Astrocyte of the cerebellum (primary cell): ENCODE measurements at regions not wholly inside any gene's neighbourhood (a gene's known extent, or its start where the extent isn't known, plus 50 kb on each side); places are given as distances from the start of the nearest gene placed in this dataset.
"Not testable (repeated sequence)": the region's sequence is repeated elsewhere in the genome, so short reads cannot be mapped to it uniquely, and the experiment has no call there.

Experiments
- DNase-seq: peaks from one replicate; pipeline ENCODE4 v3.0.0-alpha.2; 2011; ENCODE audit warnings: low read depth
- H3K4me3 ChIP-seq: 2 replicates; pipeline ENCODE4 v1.5.1; 2011; ENCODE audit warnings: mild to moderate bottlenecking, low read depth, low read length, moderate library complexity
- in situ Hi-C: cut with HindIII; loops from 2 replicates; pipeline ENCODE4 v1.10.0; 2017; ENCODE audit warnings: low sequenced_read_pairs
- TF ChIP-seq, protein P1 (sequence below): IDR thresholded peaks from 2 replicates; pipeline ENCODE4 v1.5.1; 2012; ENCODE audit warnings: low read length, low read depth, moderate library complexity, mild to moderate bottlenecking; ENCODE audit errors: missing control alignments

DNA sequence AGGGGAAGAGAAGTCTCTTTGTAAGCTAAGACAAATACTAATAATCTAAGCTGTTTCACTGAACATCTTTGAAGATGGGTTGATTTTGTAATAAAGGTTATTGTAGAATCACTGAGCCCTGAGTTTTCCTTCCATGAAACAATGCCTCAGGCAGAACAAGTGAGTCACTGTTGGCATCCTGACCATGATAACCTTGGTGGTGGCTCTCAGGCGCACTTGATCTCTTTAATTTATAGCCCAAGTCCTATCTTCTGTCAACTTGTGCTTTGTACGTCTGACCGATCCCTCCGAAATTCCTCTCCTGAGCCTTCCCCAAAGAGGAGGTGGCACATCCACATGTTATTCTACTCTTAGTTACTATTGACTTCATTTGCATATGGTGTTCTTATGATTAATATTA is 812.9 kb downstream of the REEP3 start:
- in situ Hi-C loops: no loop called here
- no peak overlapping the region for H3K4me3 ChIP-seq
- TF ChIP-seq, protein P1, sequence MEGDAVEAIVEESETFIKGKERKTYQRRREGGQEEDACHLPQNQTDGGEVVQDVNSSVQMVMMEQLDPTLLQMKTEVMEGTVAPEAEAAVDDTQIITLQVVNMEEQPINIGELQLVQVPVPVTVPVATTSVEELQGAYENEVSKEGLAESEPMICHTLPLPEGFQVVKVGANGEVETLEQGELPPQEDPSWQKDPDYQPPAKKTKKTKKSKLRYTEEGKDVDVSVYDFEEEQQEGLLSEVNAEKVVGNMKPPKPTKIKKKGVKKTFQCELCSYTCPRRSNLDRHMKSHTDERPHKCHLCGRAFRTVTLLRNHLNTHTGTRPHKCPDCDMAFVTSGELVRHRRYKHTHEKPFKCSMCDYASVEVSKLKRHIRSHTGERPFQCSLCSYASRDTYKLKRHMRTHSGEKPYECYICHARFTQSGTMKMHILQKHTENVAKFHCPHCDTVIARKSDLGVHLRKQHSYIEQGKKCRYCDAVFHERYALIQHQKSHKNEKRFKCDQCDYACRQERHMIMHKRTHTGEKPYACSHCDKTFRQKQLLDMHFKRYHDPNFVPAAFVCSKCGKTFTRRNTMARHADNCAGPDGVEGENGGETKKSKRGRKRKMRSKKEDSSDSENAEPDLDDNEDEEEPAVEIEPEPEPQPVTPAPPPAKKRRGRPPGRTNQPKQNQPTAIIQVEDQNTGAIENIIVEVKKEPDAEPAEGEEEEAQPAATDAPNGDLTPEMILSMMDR: no peak
- DNase-seq: no peak

DNA sequence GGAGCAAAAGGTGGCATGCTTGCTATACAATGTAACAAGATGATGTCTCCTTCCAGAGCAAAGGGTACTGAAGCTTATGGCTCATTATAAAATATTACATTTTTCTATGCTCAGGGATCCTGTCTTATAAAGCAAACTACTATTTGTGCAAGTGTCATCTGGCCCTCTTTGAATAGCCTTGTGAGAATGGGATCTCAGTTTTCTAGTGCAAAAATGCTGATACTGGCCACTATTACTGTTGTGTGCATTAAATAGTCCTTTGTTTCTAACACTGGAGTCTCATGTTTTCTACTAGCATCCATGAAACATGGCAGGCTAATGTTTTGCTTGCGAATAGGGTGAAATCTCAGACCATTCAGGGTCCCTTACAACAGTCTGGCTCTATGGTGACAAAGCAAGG is 823.0 kb downstream of the REEP3 start:
- in situ Hi-C loops: no loop called here
- no peak overlapping the region for H3K4me3 ChIP-seq
- no peak for DNase-seq
- TF ChIP-seq, protein P1: no peak

DNA sequence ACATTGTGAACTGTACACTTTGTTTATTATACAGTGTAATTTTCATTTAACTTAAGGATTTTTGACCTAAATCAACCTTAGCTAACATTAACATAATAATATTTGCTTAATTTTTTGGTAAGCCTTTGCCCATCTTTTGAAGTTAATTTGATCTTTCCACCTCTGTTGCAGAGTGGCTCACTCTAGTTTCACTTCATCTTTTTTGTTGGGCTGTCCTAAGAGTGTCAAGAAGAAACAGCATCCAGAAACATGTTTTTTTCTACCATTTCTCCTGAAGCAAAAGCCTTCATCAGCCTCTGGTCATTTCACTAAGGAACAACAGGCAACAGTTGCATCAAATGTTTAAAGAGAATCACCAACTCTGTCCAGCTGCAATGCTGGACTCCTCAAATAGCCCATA is 824.7 kb downstream of the REEP3 start:
- no peak overlapping the region for H3K4me3 ChIP-seq
- DNase-seq: no peak
- TF ChIP-seq, protein P1: no peak
- in situ Hi-C loops: no loop called here

DNA sequence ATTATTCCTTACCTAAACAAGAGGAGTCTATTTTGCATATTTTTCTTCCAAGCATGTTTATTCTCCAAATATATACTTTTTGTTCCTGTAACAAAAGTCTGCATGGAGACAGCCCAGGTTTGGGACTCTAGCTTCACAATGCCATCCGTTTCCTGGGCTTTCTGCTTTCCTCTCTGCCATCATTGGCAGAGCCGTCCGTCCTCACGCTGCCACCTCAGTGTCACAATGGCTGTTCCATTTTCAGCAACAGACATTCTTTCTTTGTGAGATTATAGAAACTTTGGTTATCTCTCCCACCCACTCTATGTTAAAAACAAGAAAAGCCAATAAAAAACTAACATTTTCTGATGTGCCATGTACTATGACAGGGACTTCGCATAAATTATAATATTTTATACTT is 825.2 kb downstream of the REEP3 start:
- H3K4me3 ChIP-seq: no peak overlapping the region
- TF ChIP-seq, protein P1: no peak

DNA sequence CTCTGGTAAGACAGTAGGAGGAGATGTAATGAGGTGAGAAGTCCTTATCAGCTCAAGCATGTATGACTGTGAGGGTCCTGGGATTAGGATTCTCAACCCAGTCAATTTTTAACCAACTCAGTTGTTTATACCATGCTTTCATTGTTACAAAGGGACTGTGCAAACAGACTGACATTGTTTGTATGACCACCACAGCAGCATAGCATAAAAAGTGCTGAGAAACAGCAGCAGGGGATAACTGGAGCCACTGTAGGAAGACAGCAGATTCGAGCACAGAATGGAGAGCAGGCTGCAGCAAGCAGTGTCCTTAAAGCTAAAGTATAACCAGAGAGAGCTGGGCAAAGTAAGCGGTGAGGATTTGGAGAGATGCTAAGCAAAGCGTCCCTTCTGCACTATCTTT is 829.5 kb downstream of the REEP3 start:
- no peak overlapping the region for H3K4me3 ChIP-seq
- TF ChIP-seq, protein P1: no peak
- DNase-seq: no peak
- in situ Hi-C loops: no loop called here

More for the DNA sequence above, 825.2 kb downstream of the REEP3 start:
- no peak for DNase-seq
- in situ Hi-C loops: no loop called here

DNA sequence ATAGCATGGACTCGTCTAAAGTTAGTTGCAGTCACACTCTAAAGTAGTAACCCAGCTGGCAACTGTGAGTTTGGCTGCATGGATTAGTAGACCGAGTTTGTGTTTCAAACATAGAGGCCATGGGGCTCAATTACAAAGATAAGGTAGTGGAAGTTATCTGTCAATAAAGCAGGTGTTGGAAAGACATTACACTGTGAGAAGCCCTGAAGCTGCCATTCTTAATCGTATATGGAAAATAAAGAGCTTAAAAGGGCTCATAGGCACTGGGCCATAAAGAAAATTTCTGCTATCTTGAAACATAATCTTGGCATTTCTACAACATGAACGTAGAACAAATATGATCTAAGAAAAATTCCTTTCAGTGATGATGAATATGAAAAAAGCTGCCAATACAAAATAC is 837.7 kb downstream of the REEP3 start:
- no peak for DNase-seq
- H3K4me3 ChIP-seq: no peak overlapping the region
- in situ Hi-C loops: no loop called here
- TF ChIP-seq, protein P1: no peak

DNA sequence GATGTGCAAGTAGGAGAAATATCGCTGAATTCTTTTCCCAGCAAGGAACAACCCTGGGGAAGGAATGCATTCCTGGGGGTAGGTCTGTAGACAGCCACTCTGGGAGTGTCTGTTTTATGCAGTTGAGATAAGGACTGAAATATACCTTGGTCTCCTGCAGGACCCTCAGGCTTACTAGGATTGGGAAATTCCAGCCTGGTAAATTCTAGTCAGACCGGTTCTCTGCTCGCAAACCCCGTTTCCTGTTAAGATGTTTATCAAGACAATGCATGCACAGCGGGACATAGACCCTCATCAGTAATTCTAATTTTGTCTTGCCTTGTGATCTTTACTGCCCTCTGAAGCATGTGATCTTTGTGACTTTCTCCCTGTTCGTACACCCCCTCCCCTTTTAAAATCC is 839.0 kb downstream of the REEP3 start:
- DNase-seq, H3K4me3 ChIP-seq, in situ Hi-C loops: not testable (repeated sequence)
